ENCODE measurements at regions not wholly inside any gene's neighbourhood (a gene's known extent, or its start where the extent isn't known, plus 50 kb on each side); places are given as distances from the start of the nearest gene placed in this dataset.

DNA sequence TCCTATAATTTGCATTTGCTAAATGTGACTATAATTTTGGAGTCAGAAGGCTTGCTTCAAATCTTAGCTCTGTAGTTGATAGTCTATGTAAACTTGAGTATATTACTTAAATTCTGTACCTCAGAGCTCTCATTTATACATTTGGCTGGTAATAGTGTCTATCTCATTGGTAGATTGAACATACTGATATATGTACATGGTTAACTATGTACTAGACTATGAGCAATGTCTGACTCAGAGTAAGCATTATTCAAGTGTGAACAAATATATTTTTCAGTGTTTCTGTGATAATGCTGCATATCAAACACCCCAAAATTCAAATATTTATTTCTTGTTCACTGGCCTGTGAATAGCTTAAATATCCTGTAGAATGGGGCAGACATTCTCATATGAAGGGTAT is 1568.9 kb upstream of the PABPC4L start:
- Histone ChIP-seq H3K27ac (replicated peaks) (no peak overlapping the region), H3K27me3 (ENCODE audit: insufficient read depth, poor library complexity, severe bottlenecking) (no peaks in the 10 kb centered on the region), H3K4me3 (replicated peaks; ENCODE audit: insufficient read depth, low read length) (no peak overlapping the region)
- TF ChIP-seq, protein P1, sequence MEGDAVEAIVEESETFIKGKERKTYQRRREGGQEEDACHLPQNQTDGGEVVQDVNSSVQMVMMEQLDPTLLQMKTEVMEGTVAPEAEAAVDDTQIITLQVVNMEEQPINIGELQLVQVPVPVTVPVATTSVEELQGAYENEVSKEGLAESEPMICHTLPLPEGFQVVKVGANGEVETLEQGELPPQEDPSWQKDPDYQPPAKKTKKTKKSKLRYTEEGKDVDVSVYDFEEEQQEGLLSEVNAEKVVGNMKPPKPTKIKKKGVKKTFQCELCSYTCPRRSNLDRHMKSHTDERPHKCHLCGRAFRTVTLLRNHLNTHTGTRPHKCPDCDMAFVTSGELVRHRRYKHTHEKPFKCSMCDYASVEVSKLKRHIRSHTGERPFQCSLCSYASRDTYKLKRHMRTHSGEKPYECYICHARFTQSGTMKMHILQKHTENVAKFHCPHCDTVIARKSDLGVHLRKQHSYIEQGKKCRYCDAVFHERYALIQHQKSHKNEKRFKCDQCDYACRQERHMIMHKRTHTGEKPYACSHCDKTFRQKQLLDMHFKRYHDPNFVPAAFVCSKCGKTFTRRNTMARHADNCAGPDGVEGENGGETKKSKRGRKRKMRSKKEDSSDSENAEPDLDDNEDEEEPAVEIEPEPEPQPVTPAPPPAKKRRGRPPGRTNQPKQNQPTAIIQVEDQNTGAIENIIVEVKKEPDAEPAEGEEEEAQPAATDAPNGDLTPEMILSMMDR (IDR thresholded peaks at IDR 0.05; ENCODE audit: insufficient read depth, low read length), result no peak
- TF ChIP-seq POLR2AphosphoS5 (IDR thresholded peaks at IDR 0.05; ENCODE audit: low read depth) (no peak), SPI1 (IDR thresholded peaks at IDR 0.05; ENCODE audit: borderline replicate concordance, low read depth) (no peak), GABPA (IDR thresholded peaks at IDR 0.05; ENCODE audit: low read depth) (no peak)
- TF ChIP-seq, protein P2, sequence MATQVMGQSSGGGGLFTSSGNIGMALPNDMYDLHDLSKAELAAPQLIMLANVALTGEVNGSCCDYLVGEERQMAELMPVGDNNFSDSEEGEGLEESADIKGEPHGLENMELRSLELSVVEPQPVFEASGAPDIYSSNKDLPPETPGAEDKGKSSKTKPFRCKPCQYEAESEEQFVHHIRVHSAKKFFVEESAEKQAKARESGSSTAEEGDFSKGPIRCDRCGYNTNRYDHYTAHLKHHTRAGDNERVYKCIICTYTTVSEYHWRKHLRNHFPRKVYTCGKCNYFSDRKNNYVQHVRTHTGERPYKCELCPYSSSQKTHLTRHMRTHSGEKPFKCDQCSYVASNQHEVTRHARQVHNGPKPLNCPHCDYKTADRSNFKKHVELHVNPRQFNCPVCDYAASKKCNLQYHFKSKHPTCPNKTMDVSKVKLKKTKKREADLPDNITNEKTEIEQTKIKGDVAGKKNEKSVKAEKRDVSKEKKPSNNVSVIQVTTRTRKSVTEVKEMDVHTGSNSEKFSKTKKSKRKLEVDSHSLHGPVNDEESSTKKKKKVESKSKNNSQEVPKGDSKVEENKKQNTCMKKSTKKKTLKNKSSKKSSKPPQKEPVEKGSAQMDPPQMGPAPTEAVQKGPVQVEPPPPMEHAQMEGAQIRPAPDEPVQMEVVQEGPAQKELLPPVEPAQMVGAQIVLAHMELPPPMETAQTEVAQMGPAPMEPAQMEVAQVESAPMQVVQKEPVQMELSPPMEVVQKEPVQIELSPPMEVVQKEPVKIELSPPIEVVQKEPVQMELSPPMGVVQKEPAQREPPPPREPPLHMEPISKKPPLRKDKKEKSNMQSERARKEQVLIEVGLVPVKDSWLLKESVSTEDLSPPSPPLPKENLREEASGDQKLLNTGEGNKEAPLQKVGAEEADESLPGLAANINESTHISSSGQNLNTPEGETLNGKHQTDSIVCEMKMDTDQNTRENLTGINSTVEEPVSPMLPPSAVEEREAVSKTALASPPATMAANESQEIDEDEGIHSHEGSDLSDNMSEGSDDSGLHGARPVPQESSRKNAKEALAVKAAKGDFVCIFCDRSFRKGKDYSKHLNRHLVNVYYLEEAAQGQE (IDR thresholded peaks at IDR 0.05; ENCODE audit: insufficient replicate concordance, low read depth), result no peak
- DNase-seq (ENCODE audit: low read depth in 1 of 2, low spot score in 1 of 2), result no peak

DNA sequence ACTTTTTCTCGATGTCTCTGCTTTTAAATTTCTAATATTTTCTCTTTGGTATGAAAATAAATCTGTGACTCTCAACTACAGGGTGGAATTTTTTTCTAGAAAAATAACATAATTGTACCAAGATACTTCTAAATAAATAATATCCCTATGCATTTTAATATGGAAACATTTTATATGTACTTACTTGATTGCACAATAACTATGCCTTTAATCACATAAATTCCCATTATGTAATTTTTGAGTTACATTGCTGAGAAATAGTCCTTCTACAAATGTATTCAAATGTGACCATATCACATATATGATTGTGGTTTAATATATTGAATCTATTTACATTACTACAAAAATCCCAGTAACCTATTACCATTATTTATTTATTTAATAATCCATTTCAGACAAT is 1543.3 kb upstream of the PABPC4L start:
- TF ChIP-seq SPI1 (IDR thresholded peaks at IDR 0.05; ENCODE audit: borderline replicate concordance, low read depth), result no peak
- TF ChIP-seq, protein P1 (IDR thresholded peaks at IDR 0.05; ENCODE audit: insufficient read depth, low read length), result no peak
- no peak for TF ChIP-seq POLR2AphosphoS5 (IDR thresholded peaks at IDR 0.05; ENCODE audit: low read depth)
- TF ChIP-seq GABPA (IDR thresholded peaks at IDR 0.05; ENCODE audit: low read depth), result no peak
- TF ChIP-seq, protein P2 (IDR thresholded peaks at IDR 0.05; ENCODE audit: insufficient replicate concordance, low read depth), result no peak
- H3K27ac ChIP-seq (replicated peaks), result no peak overlapping the region
- DNase-seq (ENCODE audit: low read depth in 1 of 2, low spot score in 1 of 2), result no peak
- H3K4me3 ChIP-seq (replicated peaks; ENCODE audit: insufficient read depth, low read length), result no peak overlapping the region
- H3K27me3 ChIP-seq (ENCODE audit: insufficient read depth, poor library complexity, severe bottlenecking), result no peaks in the 10 kb centered on the region

DNA sequence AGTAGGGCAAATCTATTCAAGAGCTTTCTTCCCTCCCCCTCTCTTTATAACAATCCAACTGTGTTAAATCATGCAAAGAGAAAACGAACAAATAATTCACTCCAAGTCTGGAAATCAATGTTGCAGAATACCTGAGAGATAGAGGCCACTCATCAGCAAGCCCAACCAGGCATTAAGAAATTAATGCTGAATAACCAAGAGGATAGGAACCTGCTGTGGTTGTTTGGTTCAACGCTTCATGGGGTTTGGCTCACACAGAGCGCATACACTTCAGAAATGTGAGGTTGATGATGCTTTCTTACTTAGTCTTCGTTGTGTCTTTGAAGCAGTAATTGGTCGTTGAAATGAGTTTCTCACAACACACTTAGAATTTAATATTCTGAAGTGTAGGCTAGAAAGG is 1540.0 kb upstream of the PABPC4L start:
- H3K27ac ChIP-seq (replicated peaks), result no peak overlapping the region
- TF ChIP-seq, protein P1 (IDR thresholded peaks at IDR 0.05; ENCODE audit: insufficient read depth, low read length), result no peak
- no peak for TF ChIP-seq GABPA (IDR thresholded peaks at IDR 0.05; ENCODE audit: low read depth)
- no peak for TF ChIP-seq POLR2AphosphoS5 (IDR thresholded peaks at IDR 0.05; ENCODE audit: low read depth)
- TF ChIP-seq, protein P2 (IDR thresholded peaks at IDR 0.05; ENCODE audit: insufficient replicate concordance, low read depth), result no peak
- TF ChIP-seq SPI1 (IDR thresholded peaks at IDR 0.05; ENCODE audit: borderline replicate concordance, low read depth), result no peak
- no peak for DNase-seq (ENCODE audit: low read depth in 1 of 2, low spot score in 1 of 2)
- no peak overlapping the region for H3K4me3 ChIP-seq (replicated peaks; ENCODE audit: insufficient read depth, low read length)
- no peaks in the 10 kb centered on the region for H3K27me3 ChIP-seq (ENCODE audit: insufficient read depth, poor library complexity, severe bottlenecking)

All from HL-60 (cell line).